ENCODE measurements at regions not wholly inside any gene's neighbourhood (a gene's known extent, or its start where the extent isn't known, plus 50 kb on each side); places are given as distances from the start of the nearest gene placed in this dataset.

DNA sequence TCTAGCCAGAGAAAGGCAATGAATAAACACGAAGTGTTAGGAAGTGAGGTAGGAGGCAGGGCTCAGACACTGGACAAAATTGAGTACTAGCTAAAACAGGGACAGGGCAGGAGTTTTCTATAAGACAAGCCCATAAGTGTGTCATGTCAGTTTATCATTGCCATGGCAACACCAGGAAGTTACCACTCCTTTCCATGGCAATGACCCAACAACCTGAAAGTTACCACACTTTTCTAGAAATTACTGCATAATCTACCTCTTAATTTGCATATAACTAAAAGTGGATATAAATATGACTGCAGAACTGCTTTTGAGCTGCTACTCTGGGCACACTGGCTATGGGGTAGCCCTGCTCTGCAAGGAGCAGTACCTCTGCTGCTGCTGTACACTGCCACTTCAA lies 442.5 kb upstream of the COX7C start:
- no peak for TF ChIP-seq EP300 (conservative IDR thresholded peaks at IDR 0.05; ENCODE audit: poor library complexity, severe bottlenecking)
- no peak for TF ChIP-seq RAD21 (conservative IDR thresholded peaks at IDR 0.05)
- TF ChIP-seq, protein P1, sequence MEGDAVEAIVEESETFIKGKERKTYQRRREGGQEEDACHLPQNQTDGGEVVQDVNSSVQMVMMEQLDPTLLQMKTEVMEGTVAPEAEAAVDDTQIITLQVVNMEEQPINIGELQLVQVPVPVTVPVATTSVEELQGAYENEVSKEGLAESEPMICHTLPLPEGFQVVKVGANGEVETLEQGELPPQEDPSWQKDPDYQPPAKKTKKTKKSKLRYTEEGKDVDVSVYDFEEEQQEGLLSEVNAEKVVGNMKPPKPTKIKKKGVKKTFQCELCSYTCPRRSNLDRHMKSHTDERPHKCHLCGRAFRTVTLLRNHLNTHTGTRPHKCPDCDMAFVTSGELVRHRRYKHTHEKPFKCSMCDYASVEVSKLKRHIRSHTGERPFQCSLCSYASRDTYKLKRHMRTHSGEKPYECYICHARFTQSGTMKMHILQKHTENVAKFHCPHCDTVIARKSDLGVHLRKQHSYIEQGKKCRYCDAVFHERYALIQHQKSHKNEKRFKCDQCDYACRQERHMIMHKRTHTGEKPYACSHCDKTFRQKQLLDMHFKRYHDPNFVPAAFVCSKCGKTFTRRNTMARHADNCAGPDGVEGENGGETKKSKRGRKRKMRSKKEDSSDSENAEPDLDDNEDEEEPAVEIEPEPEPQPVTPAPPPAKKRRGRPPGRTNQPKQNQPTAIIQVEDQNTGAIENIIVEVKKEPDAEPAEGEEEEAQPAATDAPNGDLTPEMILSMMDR (IDR thresholded peaks at IDR 0.05; ENCODE audit: poor library complexity, severe bottlenecking), result no peak
- TF ChIP-seq TAF1 (IDR thresholded peaks at IDR 0.05; ENCODE audit: low read depth), result no peak
- TF ChIP-seq, protein P2, sequence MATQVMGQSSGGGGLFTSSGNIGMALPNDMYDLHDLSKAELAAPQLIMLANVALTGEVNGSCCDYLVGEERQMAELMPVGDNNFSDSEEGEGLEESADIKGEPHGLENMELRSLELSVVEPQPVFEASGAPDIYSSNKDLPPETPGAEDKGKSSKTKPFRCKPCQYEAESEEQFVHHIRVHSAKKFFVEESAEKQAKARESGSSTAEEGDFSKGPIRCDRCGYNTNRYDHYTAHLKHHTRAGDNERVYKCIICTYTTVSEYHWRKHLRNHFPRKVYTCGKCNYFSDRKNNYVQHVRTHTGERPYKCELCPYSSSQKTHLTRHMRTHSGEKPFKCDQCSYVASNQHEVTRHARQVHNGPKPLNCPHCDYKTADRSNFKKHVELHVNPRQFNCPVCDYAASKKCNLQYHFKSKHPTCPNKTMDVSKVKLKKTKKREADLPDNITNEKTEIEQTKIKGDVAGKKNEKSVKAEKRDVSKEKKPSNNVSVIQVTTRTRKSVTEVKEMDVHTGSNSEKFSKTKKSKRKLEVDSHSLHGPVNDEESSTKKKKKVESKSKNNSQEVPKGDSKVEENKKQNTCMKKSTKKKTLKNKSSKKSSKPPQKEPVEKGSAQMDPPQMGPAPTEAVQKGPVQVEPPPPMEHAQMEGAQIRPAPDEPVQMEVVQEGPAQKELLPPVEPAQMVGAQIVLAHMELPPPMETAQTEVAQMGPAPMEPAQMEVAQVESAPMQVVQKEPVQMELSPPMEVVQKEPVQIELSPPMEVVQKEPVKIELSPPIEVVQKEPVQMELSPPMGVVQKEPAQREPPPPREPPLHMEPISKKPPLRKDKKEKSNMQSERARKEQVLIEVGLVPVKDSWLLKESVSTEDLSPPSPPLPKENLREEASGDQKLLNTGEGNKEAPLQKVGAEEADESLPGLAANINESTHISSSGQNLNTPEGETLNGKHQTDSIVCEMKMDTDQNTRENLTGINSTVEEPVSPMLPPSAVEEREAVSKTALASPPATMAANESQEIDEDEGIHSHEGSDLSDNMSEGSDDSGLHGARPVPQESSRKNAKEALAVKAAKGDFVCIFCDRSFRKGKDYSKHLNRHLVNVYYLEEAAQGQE (IDR thresholded peaks at IDR 0.05; ENCODE audit: borderline replicate concordance), result no peak
- no peak for TF ChIP-seq EZH2 (IDR thresholded peaks at IDR 0.05; ENCODE audit: borderline replicate concordance, insufficient read depth, low read length, poor library complexity, severe bottlenecking)
- no peak for TF ChIP-seq POLR2AphosphoS5 (IDR thresholded peaks at IDR 0.05)
- TF ChIP-seq SMC3 (conservative IDR thresholded peaks at IDR 0.05; ENCODE audit: poor library complexity), result no peak
- TF ChIP-seq MXI1 (conservative IDR thresholded peaks at IDR 0.05; ENCODE audit: poor library complexity, severe bottlenecking), result no peak
- H3K9me2 ChIP-seq (ENCODE audit: insufficient read depth, low read length), result no peaks in the 10 kb centered on the region
- H3K27ac ChIP-seq (ENCODE audit: low read length), result no peak overlapping the region
- H4K20me1 ChIP-seq (ENCODE audit: insufficient read depth), result no peaks in the 10 kb centered on the region
- H3K9me3 ChIP-seq (ENCODE audit: low read length), result no peaks in the 10 kb centered on the region
- no peak overlapping the region for H3K4me3 ChIP-seq (ENCODE audit: low read length)
- no peaks in the 10 kb centered on the region for H3K79me2 ChIP-seq (replicated peaks; ENCODE audit: insufficient read depth, low read length)
- no peak overlapping the region for H3K9ac ChIP-seq (ENCODE audit: low read length)
- H3K36me3 ChIP-seq (ENCODE audit: insufficient read depth, low read length), result no peaks in the 10 kb centered on the region
- no peak overlapping the region for H2AFZ ChIP-seq (ENCODE audit: low read depth, low read length)
- H3F3A ChIP-seq (ENCODE audit: insufficient read depth, low read length, poor library complexity, severe bottlenecking), result no peaks in the 10 kb centered on the region
- no peak overlapping the region for H3K4me2 ChIP-seq (ENCODE audit: low read length)
- no peaks in the 10 kb centered on the region for H3K27me3 ChIP-seq (ENCODE audit: insufficient read depth, low read depth, low read length)

DNA sequence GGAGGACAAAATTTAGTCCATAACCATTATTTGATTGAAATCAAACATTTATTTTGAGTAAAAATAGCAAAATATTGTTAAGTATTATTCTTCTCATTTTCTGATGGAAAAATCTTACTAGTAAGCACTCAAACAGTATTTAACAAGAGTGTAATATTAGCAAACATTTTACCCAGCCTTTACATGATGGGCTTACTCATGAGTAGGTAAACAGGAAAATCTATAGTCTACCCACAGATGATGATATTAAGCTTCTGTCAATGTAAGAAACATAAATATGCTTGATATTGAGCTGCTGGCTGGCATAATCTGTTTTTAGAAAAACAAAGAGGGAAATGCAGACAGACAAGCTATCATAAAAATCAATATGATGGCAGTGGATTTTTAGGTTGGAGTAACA lies 418.5 kb upstream of the COX7C start:
- Histone ChIP-seq H3F3A (ENCODE audit: insufficient read depth, low read length, poor library complexity, severe bottlenecking) (no peaks in the 10 kb centered on the region), H3K79me2 (replicated peaks; ENCODE audit: insufficient read depth, low read length) (no peaks in the 10 kb centered on the region), H3K9me2 (ENCODE audit: insufficient read depth, low read length) (no peaks in the 10 kb centered on the region), H4K20me1 (ENCODE audit: insufficient read depth) (no peaks in the 10 kb centered on the region), H3K27me3 (ENCODE audit: insufficient read depth, low read depth, low read length) (no peaks in the 10 kb centered on the region), H3K4me2 (ENCODE audit: low read length) (no peak overlapping the region), H3K9me3 (ENCODE audit: low read length) (no peaks in the 10 kb centered on the region), H3K27ac (ENCODE audit: low read length) (no peak overlapping the region), H3K4me3 (ENCODE audit: low read length) (no peak overlapping the region), H3K9ac (ENCODE audit: low read length) (no peak overlapping the region), H3K36me3 (ENCODE audit: insufficient read depth, low read length) (no peaks in the 10 kb centered on the region), H2AFZ (ENCODE audit: low read depth, low read length) (no peak overlapping the region)
- TF ChIP-seq MXI1 (conservative IDR thresholded peaks at IDR 0.05; ENCODE audit: poor library complexity, severe bottlenecking) (no peak), POLR2AphosphoS5 (IDR thresholded peaks at IDR 0.05) (no peak), EZH2 (IDR thresholded peaks at IDR 0.05; ENCODE audit: borderline replicate concordance, insufficient read depth, low read length, poor library complexity, severe bottlenecking) (no peak)
- TF ChIP-seq, protein P1 (IDR thresholded peaks at IDR 0.05; ENCODE audit: poor library complexity, severe bottlenecking), result no peak

All from neural cell (in vitro differentiated cells).